Endothelial cell (in vitro differentiated cells): ENCODE measurements at regions not wholly inside any gene's neighbourhood (a gene's known extent, or its start where the extent isn't known, plus 50 kb on each side); places are given as distances from the start of the nearest gene placed in this dataset.
"Not testable (repeated sequence)": the region's sequence is repeated elsewhere in the genome, so short reads cannot be mapped to it uniquely, and the experiment has no call there.

ENCODE experiments used
- DNase-seq: peaks from one replicate; pipeline ENCODE4 v3.0.0; 2021; ENCODE audit warnings: low spot score
- H3K27ac Mint-ChIP-seq: one replicate; pipeline ENCODE4 v1.8.0; 2021; ENCODE audit warnings: mixed read lengths, inconsistent platforms; ENCODE audit not compliant: unreplicated experiment
- H3K27me3 Mint-ChIP-seq: one replicate; pipeline ENCODE4 v1.8.0; 2021; ENCODE audit warnings: mild to moderate bottlenecking, moderate library complexity, mixed read lengths, inconsistent platforms; ENCODE audit not compliant: unreplicated experiment
- H3K36me3 Mint-ChIP-seq: one replicate; pipeline ENCODE4 v1.8.0; 2021; ENCODE audit warnings: mild to moderate bottlenecking, low read depth, mixed read lengths, inconsistent platforms; ENCODE audit not compliant: unreplicated experiment
- H3K4me1 Mint-ChIP-seq: one replicate; pipeline ENCODE4 v1.8.0; 2021; ENCODE audit warnings: mild to moderate bottlenecking, mixed read lengths, inconsistent platforms; ENCODE audit not compliant: unreplicated experiment
- H3K4me3 Mint-ChIP-seq: one replicate; pipeline ENCODE4 v1.8.0; 2021; ENCODE audit warnings: mild to moderate bottlenecking, mixed read lengths, inconsistent platforms; ENCODE audit not compliant: unreplicated experiment
- H3K9me3 Mint-ChIP-seq: one replicate; pipeline ENCODE4 v1.8.0; 2021; ENCODE audit warnings: mixed read lengths, inconsistent platforms; ENCODE audit not compliant: unreplicated experiment
- TF ChIP-seq, protein P1 (sequence below): fragments of 200-600 bp; sonication (generic); IDR thresholded peaks from one replicate; pipeline ENCODE4 v1.5.0; 2021; ENCODE audit warnings: antibody characterized with exemption; ENCODE audit not compliant: unreplicated experiment

DNA sequence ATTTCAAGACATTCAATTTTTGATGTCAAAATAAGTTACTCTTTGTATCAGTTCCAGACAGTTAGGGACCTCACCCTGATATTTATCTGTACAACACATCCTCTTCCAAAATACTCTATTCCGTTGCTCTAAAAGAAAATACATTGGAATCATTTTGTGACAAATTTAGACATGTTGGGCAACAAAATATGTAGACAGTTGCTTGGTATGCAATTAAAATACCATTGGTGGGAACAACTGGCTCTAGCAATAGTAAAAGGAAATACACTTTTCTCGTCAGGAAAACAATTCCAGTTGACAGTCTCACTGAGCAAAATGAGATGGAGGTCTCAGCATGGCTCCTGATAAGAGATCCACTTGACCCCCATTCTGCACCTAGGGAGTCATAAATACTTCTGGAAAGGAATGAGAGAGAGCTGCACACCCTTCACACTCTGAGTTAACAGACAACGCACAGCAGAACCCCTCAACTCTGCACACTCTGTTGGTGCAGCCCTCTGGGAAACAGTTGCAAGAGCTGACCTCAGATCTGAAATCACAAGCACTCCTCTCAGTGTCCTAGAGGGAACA, 171.3 kb upstream of the NT5E start:
- Mint-ChIP-seq H3K36me3 (no peaks in the 10 kb centered on the region), H3K4me1 (no peaks in the 10 kb centered on the region), H3K27me3 (no peaks in the 10 kb centered on the region), H3K4me3 (no peak overlapping the region), H3K9me3 (no peaks in the 10 kb centered on the region), H3K27ac (no peak overlapping the region)
- TF ChIP-seq, protein P1, sequence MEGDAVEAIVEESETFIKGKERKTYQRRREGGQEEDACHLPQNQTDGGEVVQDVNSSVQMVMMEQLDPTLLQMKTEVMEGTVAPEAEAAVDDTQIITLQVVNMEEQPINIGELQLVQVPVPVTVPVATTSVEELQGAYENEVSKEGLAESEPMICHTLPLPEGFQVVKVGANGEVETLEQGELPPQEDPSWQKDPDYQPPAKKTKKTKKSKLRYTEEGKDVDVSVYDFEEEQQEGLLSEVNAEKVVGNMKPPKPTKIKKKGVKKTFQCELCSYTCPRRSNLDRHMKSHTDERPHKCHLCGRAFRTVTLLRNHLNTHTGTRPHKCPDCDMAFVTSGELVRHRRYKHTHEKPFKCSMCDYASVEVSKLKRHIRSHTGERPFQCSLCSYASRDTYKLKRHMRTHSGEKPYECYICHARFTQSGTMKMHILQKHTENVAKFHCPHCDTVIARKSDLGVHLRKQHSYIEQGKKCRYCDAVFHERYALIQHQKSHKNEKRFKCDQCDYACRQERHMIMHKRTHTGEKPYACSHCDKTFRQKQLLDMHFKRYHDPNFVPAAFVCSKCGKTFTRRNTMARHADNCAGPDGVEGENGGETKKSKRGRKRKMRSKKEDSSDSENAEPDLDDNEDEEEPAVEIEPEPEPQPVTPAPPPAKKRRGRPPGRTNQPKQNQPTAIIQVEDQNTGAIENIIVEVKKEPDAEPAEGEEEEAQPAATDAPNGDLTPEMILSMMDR, result no peak
- no peak for DNase-seq

DNA sequence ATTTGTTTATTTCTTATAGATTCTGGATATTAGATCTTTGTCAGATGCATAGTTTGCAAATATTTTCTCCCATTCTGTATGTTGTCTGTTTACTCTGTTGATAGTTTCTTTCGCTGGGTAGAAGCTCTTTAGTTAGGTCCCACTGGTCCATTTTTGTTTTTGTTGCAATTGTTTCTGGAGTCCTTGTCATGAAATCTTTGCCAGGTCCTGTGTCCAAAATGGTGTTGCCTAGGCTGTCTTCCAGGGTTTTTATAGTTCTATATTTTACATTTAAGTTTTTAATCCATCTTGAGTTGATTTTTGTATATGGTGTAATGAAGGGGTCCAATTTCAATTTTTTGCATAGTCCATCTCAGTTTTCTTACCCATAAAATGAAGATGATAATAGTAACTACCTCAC, 173.9 kb upstream of the NT5E start:
- not testable (repeated sequence) for H3K9me3 Mint-ChIP-seq, H3K27ac Mint-ChIP-seq, DNase-seq, H3K27me3 Mint-ChIP-seq, H3K4me1 Mint-ChIP-seq, H3K36me3 Mint-ChIP-seq, H3K4me3 Mint-ChIP-seq

DNA sequence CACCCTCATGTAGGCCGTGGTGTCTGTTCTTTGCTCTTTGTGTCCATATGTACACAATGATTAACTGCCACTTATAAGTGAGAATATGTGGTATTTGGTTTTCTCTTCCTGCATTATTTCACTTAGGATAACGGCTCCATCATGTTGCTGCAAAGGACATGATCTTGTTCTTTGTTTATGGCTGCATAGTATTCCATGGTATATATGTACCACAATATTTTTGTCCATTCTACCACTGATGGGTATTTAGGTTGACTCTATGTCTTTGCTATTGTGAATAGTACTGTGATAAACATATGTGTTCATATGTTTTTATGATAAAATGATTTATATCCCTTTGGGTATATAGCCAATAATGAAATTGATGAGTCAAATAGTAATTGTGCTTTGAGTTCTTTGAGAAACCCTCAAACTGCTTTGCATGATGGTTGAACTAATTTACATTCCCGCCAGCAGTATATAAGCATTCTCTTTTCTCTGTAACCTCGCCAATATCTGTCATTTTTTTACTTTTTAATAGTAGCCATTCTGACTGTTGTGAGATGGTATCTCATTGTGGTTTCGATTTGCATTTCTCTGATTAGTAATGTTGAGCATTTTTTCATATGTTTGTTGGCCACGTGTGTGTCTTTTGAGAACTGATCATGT, 174.4 kb upstream of the NT5E start:
- Mint-ChIP-seq H3K4me3 (no peak overlapping the region), H3K9me3 (no peaks in the 10 kb centered on the region), H3K4me1 (no peaks in the 10 kb centered on the region), H3K27ac (no peak overlapping the region), H3K27me3 (no peaks in the 10 kb centered on the region), H3K36me3 (no peaks in the 10 kb centered on the region)
- TF ChIP-seq, protein P1, result no peak
- DNase-seq, result no peak

DNA sequence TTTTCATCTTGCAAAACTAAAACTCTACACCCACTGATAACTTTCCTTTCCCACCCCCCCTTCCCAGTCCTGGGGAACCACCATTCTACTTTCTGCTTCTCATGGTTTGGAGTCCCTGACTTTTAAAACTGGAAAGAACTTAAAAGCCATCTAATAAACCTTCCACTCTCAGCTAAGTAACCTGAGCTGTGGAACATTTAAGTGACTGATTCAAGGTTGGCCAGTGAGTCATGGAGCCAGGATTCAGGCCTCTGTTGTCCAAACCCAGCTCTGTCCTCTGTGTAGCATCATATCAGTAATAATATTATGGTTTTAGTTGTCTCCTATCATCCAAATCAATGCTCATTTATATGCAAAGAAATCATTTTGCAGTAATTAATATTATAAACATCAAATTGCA, 176.0 kb upstream of the NT5E start:
- Mint-ChIP-seq H3K4me3 (no peak overlapping the region), H3K9me3 (no peaks in the 10 kb centered on the region), H3K36me3 (no peaks in the 10 kb centered on the region), H3K27ac (no peak overlapping the region), H3K27me3 (no peaks in the 10 kb centered on the region), H3K4me1 (no peaks in the 10 kb centered on the region)
- DNase-seq, result no peak
- TF ChIP-seq, protein P1, result no peak

DNA sequence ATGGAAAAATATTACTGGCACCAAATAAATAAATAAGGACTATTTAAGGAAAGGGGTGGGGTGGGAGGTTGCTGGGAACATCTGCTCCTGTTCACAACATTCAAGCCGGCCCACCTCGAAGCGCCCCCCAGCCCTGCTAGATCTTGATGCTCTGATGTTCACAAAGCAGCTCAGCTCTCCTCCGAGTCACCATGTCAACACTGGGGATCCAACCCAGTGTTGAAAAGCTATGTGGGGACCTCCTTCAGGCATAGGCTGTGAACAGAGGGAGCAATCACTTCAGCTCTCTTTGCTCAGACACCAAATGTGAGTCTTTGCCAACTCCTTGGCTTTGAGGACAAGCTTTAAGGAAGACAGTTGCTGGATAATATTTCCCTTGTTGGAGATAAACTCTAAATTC, 176.8 kb upstream of the NT5E start:
- no peak overlapping the region for H3K4me3 Mint-ChIP-seq
- TF ChIP-seq, protein P1, result no peak

More for the DNA sequence above, 176.8 kb upstream of the NT5E start:
- H3K4me1 Mint-ChIP-seq, result no peaks in the 10 kb centered on the region
- H3K9me3 Mint-ChIP-seq, result no peaks in the 10 kb centered on the region
- no peaks in the 10 kb centered on the region for H3K27me3 Mint-ChIP-seq
- H3K27ac Mint-ChIP-seq, result no peak overlapping the region
- DNase-seq, result no peak
- no peaks in the 10 kb centered on the region for H3K36me3 Mint-ChIP-seq
